ENCODE measurements at regions not wholly inside any gene's neighbourhood (a gene's known extent, or its start where the extent isn't known, plus 50 kb on each side); places are given as distances from the start of the nearest gene placed in this dataset.

DNA sequence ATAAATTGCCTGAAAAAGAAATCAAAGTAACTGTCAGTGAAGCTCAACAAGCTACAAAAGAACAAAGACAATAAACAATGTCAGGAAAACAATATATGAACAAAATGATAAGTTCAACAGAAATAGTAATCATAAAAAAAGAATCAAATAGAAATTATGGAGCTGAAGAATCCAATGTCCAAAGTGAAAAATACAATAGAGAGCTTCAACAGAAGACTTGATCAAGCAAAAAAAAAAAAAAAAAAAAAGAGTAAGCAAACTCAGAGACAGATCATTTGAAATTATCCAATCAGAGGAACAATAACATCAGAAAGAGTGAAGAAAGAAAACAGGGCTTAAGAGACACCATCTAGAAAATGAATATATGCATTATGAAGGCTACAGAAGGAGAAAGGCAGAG, 251.4 kb upstream of the SAMSN1 start:
- Histone ChIP-seq H4K20me1 (ENCODE audit: insufficient read depth, low read length) (no peaks in the 10 kb centered on the region), H3K4me1 (ENCODE audit: low read length) (no peaks in the 10 kb centered on the region), H3K9me3 (ENCODE audit: insufficient read depth, low read length) (peaks cover 4% of the 10 kb centered on the region; the same call in 1 of the 2 replicates), H2AFZ (ENCODE audit: low read depth, low read length) (no peak overlapping the region), H3K27me3 (ENCODE audit: low read depth, low read length) (no peaks in the 10 kb centered on the region), H3K79me2 (ENCODE audit: low read length) (no peaks in the 10 kb centered on the region), H3K4me3 (ENCODE audit: low read length) (no peak overlapping the region), H3K36me3 (replicated peaks; ENCODE audit: low read depth, low read length) (no peaks in the 10 kb centered on the region), H3K27ac (ENCODE audit: low read length) (no peak overlapping the region), H3K4me2 (ENCODE audit: low read length) (no peak overlapping the region), H3K9ac (ENCODE audit: low read length) (no peak overlapping the region)
- no peak for TF ChIP-seq EZH2phosphoT487 (IDR thresholded peaks at IDR 0.05; ENCODE audit: low read depth)
- TF ChIP-seq, protein P1, sequence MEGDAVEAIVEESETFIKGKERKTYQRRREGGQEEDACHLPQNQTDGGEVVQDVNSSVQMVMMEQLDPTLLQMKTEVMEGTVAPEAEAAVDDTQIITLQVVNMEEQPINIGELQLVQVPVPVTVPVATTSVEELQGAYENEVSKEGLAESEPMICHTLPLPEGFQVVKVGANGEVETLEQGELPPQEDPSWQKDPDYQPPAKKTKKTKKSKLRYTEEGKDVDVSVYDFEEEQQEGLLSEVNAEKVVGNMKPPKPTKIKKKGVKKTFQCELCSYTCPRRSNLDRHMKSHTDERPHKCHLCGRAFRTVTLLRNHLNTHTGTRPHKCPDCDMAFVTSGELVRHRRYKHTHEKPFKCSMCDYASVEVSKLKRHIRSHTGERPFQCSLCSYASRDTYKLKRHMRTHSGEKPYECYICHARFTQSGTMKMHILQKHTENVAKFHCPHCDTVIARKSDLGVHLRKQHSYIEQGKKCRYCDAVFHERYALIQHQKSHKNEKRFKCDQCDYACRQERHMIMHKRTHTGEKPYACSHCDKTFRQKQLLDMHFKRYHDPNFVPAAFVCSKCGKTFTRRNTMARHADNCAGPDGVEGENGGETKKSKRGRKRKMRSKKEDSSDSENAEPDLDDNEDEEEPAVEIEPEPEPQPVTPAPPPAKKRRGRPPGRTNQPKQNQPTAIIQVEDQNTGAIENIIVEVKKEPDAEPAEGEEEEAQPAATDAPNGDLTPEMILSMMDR (IDR thresholded peaks at IDR 0.05; ENCODE audit: low read depth, low read length), result no peak

DNA sequence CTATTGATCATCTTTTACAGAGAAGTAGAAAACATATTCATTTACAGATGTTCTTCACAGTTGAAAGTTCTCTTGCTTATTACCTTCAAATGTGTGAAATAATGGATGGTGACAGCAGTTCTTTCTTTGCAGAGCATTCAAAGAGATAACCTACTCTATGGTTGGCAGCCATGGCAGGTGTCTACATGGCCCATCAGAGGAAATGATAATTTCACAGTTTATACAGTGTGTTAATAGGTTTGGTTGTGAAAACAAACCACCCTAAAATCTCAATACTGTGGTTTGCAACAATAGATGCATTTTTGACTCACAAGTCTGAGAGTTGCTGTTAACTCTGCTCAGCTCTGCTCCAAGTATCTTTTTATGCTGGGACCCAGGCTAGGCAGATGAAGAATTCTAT, 241.2 kb upstream of the SAMSN1 start:
- Histone ChIP-seq H3K9me3 (ENCODE audit: insufficient read depth, low read length) (no peaks in the 10 kb centered on the region), H4K20me1 (ENCODE audit: insufficient read depth, low read length) (no peaks in the 10 kb centered on the region), H3K4me1 (ENCODE audit: low read length) (no peaks in the 10 kb centered on the region), H3K27me3 (ENCODE audit: low read depth, low read length) (no peaks in the 10 kb centered on the region), H3K79me2 (ENCODE audit: low read length) (no peaks in the 10 kb centered on the region), H3K9ac (ENCODE audit: low read length) (no peak overlapping the region), H3K4me3 (ENCODE audit: low read length) (no peak overlapping the region), H3K27ac (ENCODE audit: low read length) (no peak overlapping the region), H3K36me3 (replicated peaks; ENCODE audit: low read depth, low read length) (no peaks in the 10 kb centered on the region), H2AFZ (ENCODE audit: low read depth, low read length) (no peak overlapping the region), H3K4me2 (ENCODE audit: low read length) (no peak overlapping the region)
- no peak for TF ChIP-seq EZH2phosphoT487 (IDR thresholded peaks at IDR 0.05; ENCODE audit: low read depth)
- TF ChIP-seq, protein P1 (IDR thresholded peaks at IDR 0.05; ENCODE audit: low read depth, low read length), result no peak

DNA sequence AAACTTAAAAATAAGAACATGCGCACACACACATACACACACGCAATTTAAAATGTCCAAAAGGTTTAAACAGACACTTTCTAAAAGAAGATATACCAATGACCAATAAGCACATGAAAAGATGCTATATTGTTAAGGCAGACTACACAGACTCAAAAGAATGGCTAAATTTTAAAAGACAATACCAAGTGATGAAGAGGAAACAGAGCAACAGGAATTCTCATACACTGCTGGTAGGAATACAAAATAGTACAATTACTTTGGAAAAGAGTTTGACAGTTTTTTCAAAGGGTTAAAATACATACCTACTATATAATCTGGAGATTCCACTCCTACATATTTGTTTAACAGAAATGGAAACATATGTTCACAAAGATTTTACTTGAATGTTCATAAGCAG, 239.6 kb upstream of the SAMSN1 start:
- Histone ChIP-seq H3K9me3 (ENCODE audit: insufficient read depth, low read length) (no peaks in the 10 kb centered on the region), H4K20me1 (ENCODE audit: insufficient read depth, low read length) (no peaks in the 10 kb centered on the region), H3K4me1 (ENCODE audit: low read length) (no peaks in the 10 kb centered on the region), H2AFZ (ENCODE audit: low read depth, low read length) (no peak overlapping the region), H3K36me3 (replicated peaks; ENCODE audit: low read depth, low read length) (no peaks in the 10 kb centered on the region), H3K4me3 (ENCODE audit: low read length) (no peak overlapping the region), H3K4me2 (ENCODE audit: low read length) (no peak overlapping the region), H3K27ac (ENCODE audit: low read length) (no peak overlapping the region), H3K9ac (ENCODE audit: low read length) (no peak overlapping the region), H3K79me2 (ENCODE audit: low read length) (no peaks in the 10 kb centered on the region), H3K27me3 (ENCODE audit: low read depth, low read length) (no peaks in the 10 kb centered on the region)
- TF ChIP-seq, protein P1 (IDR thresholded peaks at IDR 0.05; ENCODE audit: low read depth, low read length), result no peak
- no peak for TF ChIP-seq EZH2phosphoT487 (IDR thresholded peaks at IDR 0.05; ENCODE audit: low read depth)

DNA sequence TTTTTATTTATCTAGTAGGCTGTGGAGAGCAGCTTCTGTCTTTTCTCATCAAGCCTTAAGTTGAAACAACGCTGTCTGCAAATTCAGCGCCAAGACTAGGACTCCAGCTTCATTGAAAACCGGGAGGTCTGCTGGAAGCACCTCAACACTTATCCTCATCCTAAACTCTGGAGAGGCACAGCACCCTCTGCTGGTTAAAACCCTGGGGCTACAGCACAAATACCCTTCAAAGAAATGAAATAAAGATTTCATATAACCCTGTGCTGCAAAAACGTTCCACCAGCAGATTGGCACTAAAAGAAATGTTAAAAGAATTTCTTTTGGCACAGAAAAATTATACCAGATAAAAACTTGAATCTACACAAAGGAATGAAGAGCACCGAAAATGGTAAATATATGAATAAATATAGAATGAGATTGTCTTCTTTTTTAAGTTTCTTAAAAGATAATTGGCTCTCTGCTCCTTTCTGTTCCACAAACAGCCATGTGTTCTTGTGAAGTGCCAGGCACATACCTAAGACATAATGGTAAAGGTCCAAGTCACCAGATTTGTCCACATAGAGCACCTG, 227.7 kb upstream of the SAMSN1 start:
- Histone ChIP-seq H3K36me3 (replicated peaks; ENCODE audit: low read depth, low read length) (no peaks in the 10 kb centered on the region), H3K9me3 (ENCODE audit: insufficient read depth, low read length) (no peaks in the 10 kb centered on the region), H2AFZ (ENCODE audit: low read depth, low read length) (no peak overlapping the region), H3K4me2 (ENCODE audit: low read length) (no peak overlapping the region), H3K4me3 (ENCODE audit: low read length) (no peak overlapping the region), H3K4me1 (ENCODE audit: low read length) (peaks cover 5% of the 10 kb centered on the region; the same call in 1 of the 2 replicates), H3K79me2 (ENCODE audit: low read length) (no peaks in the 10 kb centered on the region), H3K9ac (ENCODE audit: low read length) (no peak overlapping the region), H3K27me3 (ENCODE audit: low read depth, low read length) (no peaks in the 10 kb centered on the region), H4K20me1 (ENCODE audit: insufficient read depth, low read length) (no peaks in the 10 kb centered on the region), H3K27ac (ENCODE audit: low read length) (no peak overlapping the region)
- no peak for TF ChIP-seq EZH2phosphoT487 (IDR thresholded peaks at IDR 0.05; ENCODE audit: low read depth)
- TF ChIP-seq, protein P1 (IDR thresholded peaks at IDR 0.05; ENCODE audit: low read depth, low read length), result peak; percentile 73

All from OCI-LY3 (cell line).